A673 (cell line): ENCODE measurements at regions not wholly inside any gene's neighbourhood (a gene's known extent, or its start where the extent isn't known, plus 50 kb on each side); places are given as distances from the start of the nearest gene placed in this dataset.

Source experiments
- BruUV-seq: library from RNA; stranded (reverse); fragments of 400-500 nt; replicated peaks from 2 replicates; lab custom pipeline; 2021; lab: Mats Ljungman, UMichigan
- CTCF ChIA-PET: fragments of 300-600 bp; sonication (Branson Sonifier 250); formaldehyde crosslinking; loops from one replicate; lab custom pipeline; 2022; ENCODE audit warnings: antibody characterized with exemption; lab: Charles Lee
- POLR2A ChIA-PET: fragments of 300-600 bp; sonication (Branson Sonifier 250); formaldehyde crosslinking; loops from one replicate; lab custom pipeline; 2022; ENCODE audit warnings: antibody characterized with exemption; ENCODE audit not compliant: low non-redundant PET; lab: Charles Lee
- DNase-seq: peaks from one replicate; pipeline ENCODE4 v3.0.0-alpha.2; 2015; ENCODE audit warnings: low spot score
- H3K27ac ChIP-seq: fragments of 200-600 bp; sonication (generic); 2 replicates; pipeline ENCODE4 v1.5.1; 2016; ENCODE audit warnings: mixed run types, low read depth, mild to moderate bottlenecking, mixed read lengths, antibody characterized with exemption, low read length; ENCODE audit not compliant: poor library complexity, severe bottlenecking
- H3K27me3 ChIP-seq: fragments of 200-600 bp; sonication (generic); replicated peaks from 2 replicates; pipeline ENCODE4 v1.6.1; 2017; ENCODE audit warnings: mixed run types, low read depth, mild to moderate bottlenecking, mixed read lengths, antibody characterized with exemption, low read length; ENCODE audit not compliant: insufficient read depth, poor library complexity
- H3K36me3 ChIP-seq: fragments of 200-600 bp; sonication (generic); 2 replicates; pipeline ENCODE4 v1.6.1; 2016; ENCODE audit warnings: mixed run types, mild to moderate bottlenecking, mixed read lengths, antibody characterized with exemption, low read length; ENCODE audit not compliant: insufficient read depth, poor library complexity, severe bottlenecking
- H3K4me1 ChIP-seq: fragments of 200-600 bp; sonication (generic); 2 replicates; pipeline ENCODE4 v1.6.1; 2017; ENCODE audit warnings: mixed run types, mild to moderate bottlenecking, mixed read lengths, antibody characterized with exemption, low read length; ENCODE audit not compliant: insufficient read depth, poor library complexity, severe bottlenecking
- H3K4me3 ChIP-seq: fragments of 200-600 bp; sonication (generic); 2 replicates; pipeline ENCODE4 v1.5.1; 2016; ENCODE audit warnings: low read depth, mixed run types, mild to moderate bottlenecking, mixed read lengths, low read length; ENCODE audit not compliant: poor library complexity, severe bottlenecking
- H3K9me3 ChIP-seq: fragments of 200-600 bp; sonication (generic); 2 replicates; pipeline ENCODE4 v1.6.1; 2016; ENCODE audit warnings: mixed run types, low read depth, mild to moderate bottlenecking, mixed read lengths, antibody characterized with exemption, low read length; ENCODE audit not compliant: poor library complexity, severe bottlenecking
- EZH2 ChIP-seq: fragments of 200-600 bp; sonication (generic); IDR thresholded peaks from 2 replicates; pipeline ENCODE4 v1.6.1; 2017; ENCODE audit warnings: borderline replicate concordance, low read depth, mild to moderate bottlenecking, mixed read lengths, antibody characterized with exemption, low read length; ENCODE audit not compliant: poor library complexity, severe bottlenecking
- intact Hi-C: fragments of 100-400 bp; cut with micrococcal nuclease; formaldehyde crosslinking; loops from one replicate; pipeline ENCODE4 v1.10.0; 2022; ENCODE audit not compliant: unreplicated experiment
- TF ChIP-seq, protein P1 (sequence below): fragments of 300-800, 200-600 bp; sonication (generic); conservative IDR thresholded peaks from 2 replicates; pipeline ENCODE4 v1.5.1; 2017; ENCODE audit warnings: low read depth, mild to moderate bottlenecking, antibody characterized with exemption, low read length, moderate library complexity, mixed read lengths

- CTCF ChIA-PET = no interaction called here
- peaks cover 4% of the 10 kb centered on the region for H3K4me1 ChIP-seq
- intact Hi-C loops = no loop called here
- POLR2A ChIA-PET = interaction anchor here (0.6 kb wide), 1 partner anchor 461 kb away, joined by 3 read pairs; no protein-coding TSS in a partner anchor
- TF ChIP-seq, protein P1, sequence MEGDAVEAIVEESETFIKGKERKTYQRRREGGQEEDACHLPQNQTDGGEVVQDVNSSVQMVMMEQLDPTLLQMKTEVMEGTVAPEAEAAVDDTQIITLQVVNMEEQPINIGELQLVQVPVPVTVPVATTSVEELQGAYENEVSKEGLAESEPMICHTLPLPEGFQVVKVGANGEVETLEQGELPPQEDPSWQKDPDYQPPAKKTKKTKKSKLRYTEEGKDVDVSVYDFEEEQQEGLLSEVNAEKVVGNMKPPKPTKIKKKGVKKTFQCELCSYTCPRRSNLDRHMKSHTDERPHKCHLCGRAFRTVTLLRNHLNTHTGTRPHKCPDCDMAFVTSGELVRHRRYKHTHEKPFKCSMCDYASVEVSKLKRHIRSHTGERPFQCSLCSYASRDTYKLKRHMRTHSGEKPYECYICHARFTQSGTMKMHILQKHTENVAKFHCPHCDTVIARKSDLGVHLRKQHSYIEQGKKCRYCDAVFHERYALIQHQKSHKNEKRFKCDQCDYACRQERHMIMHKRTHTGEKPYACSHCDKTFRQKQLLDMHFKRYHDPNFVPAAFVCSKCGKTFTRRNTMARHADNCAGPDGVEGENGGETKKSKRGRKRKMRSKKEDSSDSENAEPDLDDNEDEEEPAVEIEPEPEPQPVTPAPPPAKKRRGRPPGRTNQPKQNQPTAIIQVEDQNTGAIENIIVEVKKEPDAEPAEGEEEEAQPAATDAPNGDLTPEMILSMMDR = no peak
- TF ChIP-seq EZH2 = no peak
- H3K27ac ChIP-seq = no peak overlapping the region
- no peak overlapping the region for H3K4me3 ChIP-seq
- H3K36me3 ChIP-seq = no peaks in the 10 kb centered on the region
- H3K27me3 ChIP-seq = no peaks in the 10 kb centered on the region
- no peak for DNase-seq
- no TSS peak for BruUV-seq
- H3K9me3 ChIP-seq = no peaks in the 10 kb centered on the region
Observed at GRCh38 chr13:22765547-22765946, 415.2 kb upstream of the SGCG start.

GRCh38 chr13:22770891-22771290, 409.9 kb upstream of the SGCG start:
- ChIA-PET CTCF (no interaction called here), POLR2A (no interaction called here)
- Histone ChIP-seq H3K4me3 (no peak overlapping the region), H3K4me1 (peaks cover 6% of the 10 kb centered on the region), H3K27ac (no peak overlapping the region), H3K36me3 (no peaks in the 10 kb centered on the region), H3K9me3 (no peaks in the 10 kb centered on the region), H3K27me3 (no peaks in the 10 kb centered on the region)
- intact Hi-C loops = no loop called here
- TF ChIP-seq, protein P1 = no peak
- TF ChIP-seq EZH2 = no peak
- no TSS peak for BruUV-seq
- no peak for DNase-seq

- DNase-seq = no peak
- CTCF ChIA-PET = no interaction called here
Observed at GRCh38 chr13:22773465-22773864, 407.3 kb upstream of the SGCG start.

More at GRCh38 chr13:22773465-22773864, 407.3 kb upstream of the SGCG start:
- intact Hi-C loops = no loop called here
- Histone ChIP-seq H3K9me3 (no peaks in the 10 kb centered on the region), H3K27me3 (no peaks in the 10 kb centered on the region), H3K4me3 (no peak overlapping the region), H3K36me3 (no peaks in the 10 kb centered on the region), H3K27ac (no peak overlapping the region), H3K4me1 (peaks cover 25% of the 10 kb centered on the region)
- POLR2A ChIA-PET = no interaction called here
- TF ChIP-seq EZH2 = no peak
- TF ChIP-seq, protein P1 = no peak
- no TSS peak for BruUV-seq
